HepG2 (cell line): ENCODE measurements at regions not wholly inside any gene's neighbourhood (a gene's known extent, or its start where the extent isn't known, plus 50 kb on each side); places are given as distances from the start of the nearest gene placed in this dataset.

Experiments used
- CTCF ChIP-seq: sonication (generic); formaldehyde crosslinking; IDR thresholded peaks from 2 replicates; pipeline ENCODE4 v1.5.0; 2020; ENCODE audit warnings: mild to moderate bottlenecking, missing genetic modification reagents, moderate library complexity
- ERF ChIP-seq: IDR thresholded peaks from 2 replicates; pipeline ENCODE4 v1.6.1; 2018; ENCODE audit warnings: missing biosample characterization, missing genetic modification reagents
- PCBP2 ChIP-seq: fragments of 200-400 bp; formaldehyde crosslinking; optimal IDR thresholded peaks from 2 replicates; pipeline ENCODE3; 2018; ENCODE audit warnings: low read length, low read depth; ENCODE audit not compliant: poor library complexity, severe bottlenecking
- REST ChIP-seq, 2 experiments: IDR thresholded peaks; 2 replicates each; pipeline ENCODE4 v1.6.1; 2011 to 2012; ENCODE audit warnings: low read length in 2 of 2, borderline replicate concordance in 1 of 2, low read depth in 1 of 2, mild to moderate bottlenecking in 1 of 2, moderate library complexity in 1 of 2

GRCh38 chr5:172588380-172588779, 52.7 kb upstream of the NEURL1B start:
- no peak for TF ChIP-seq ERF (CRISPR knock-in tag)
- no peak for TF ChIP-seq CTCF (CRISPR knock-in tag)
- no peak for TF ChIP-seq REST (IDR thresholded peaks at IDR 0.05; ENCODE audit: borderline replicate concordance in 1 of 2, low read depth in 1 of 2, low read length in 2 of 2)
- TF ChIP-seq PCBP2, result no peak
